GM18499 (cell line): ENCODE measurements at regions not wholly inside any gene's neighbourhood (a gene's known extent, or its start where the extent isn't known, plus 50 kb on each side); places are given as distances from the start of the nearest gene placed in this dataset.
A peak's percentile ranks its signal among the peaks of the same experiment; 100 is the strongest.
"Not testable (repeated sequence)": the region's sequence is repeated elsewhere in the genome, so short reads cannot be mapped to it uniquely, and the experiment has no call there.

Experiments
- ATAC-seq: cut with Tn5 transposase; IDR thresholded peaks from one replicate; pipeline ENCODE4 v1.9.1; 2021; ENCODE audit warnings: moderate number of reproducible peaks; ENCODE audit not compliant: insufficient read depth, unreplicated experiment

DNA sequence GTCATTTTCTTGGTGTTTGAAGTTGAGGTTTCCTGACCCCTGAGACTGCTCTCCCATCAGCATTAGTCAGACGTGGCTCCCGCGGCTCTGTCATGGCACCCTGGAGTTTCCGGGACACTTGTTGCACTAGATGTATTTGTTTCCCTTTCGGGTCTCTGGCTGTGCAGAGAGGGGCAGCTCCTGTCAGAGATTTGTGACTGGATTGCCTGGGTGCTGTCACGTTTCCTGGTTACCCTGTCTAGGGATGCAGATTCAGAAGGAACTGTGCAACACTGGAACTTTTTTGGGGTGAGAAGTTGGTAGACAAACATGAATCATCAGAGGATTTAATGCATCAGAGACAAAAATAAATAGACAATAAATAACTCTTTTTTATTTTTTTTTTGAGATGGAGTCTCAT lies 431.8 kb upstream of the MAN1A1 start:
- ATAC-seq, result no peak

DNA sequence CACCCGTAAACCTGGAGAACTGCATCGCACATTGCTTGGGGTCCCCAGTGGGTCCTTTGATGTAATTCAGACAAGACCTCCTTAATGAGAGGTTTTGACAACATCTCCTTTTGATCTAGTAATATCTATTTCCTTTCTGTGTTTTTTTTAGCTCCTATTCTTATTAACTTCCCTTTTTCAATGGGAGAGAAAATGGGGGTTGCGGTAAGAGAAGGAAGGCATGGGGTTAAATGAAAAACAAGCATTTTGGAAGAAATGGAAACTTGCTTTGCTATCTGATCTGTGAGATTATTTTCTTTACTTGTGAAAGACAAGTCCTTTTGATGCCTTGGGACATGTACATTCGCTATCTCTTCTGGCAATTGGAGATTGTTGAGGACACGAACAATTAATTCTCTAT lies 418.6 kb upstream of the MAN1A1 start:
- ATAC-seq, result no peak

GRCh38 chr6:119764927-119765681 lies 415.5 kb upstream of the MAN1A1 start:
- ATAC-seq, result no peak

- ATAC-seq, result no peak
Measured at GRCh38 chr6:119760046-119760445, 410.5 kb upstream of the MAN1A1 start.

- ATAC-seq, result no peak
Measured at GRCh38 chr6:119758385-119758784, 408.8 kb upstream of the MAN1A1 start.

GRCh38 chr6:119757467-119757866 lies 407.9 kb upstream of the MAN1A1 start:
- ATAC-seq, result no peak

DNA sequence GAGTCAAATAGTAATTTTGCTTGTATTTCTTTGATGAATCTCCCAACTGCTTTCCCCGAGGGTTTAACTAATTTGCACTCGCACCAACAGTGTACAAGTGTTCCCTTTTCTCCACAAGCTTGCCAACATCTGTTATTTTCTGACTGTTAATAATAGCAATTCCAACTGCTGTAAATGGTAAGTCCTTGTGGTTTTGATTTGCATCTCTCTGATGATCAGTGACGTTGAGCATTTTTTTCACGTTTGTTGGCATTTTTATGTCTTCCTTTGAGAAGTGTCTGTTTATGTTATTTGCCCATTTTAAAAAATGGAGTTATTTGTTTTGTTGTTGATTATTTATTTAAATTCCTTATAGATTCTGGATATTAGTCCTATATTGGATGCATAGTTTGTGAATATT lies 399.8 kb upstream of the MAN1A1 start:
- no peak for ATAC-seq

GRCh38 chr6:119748535-119748934 lies 399.0 kb upstream of the MAN1A1 start:
- ATAC-seq, result not testable (repeated sequence)

- peak; percentile 75 for ATAC-seq
Measured at GRCh38 chr6:119742188-119742803, 392.7 kb upstream of the MAN1A1 start.

DNA sequence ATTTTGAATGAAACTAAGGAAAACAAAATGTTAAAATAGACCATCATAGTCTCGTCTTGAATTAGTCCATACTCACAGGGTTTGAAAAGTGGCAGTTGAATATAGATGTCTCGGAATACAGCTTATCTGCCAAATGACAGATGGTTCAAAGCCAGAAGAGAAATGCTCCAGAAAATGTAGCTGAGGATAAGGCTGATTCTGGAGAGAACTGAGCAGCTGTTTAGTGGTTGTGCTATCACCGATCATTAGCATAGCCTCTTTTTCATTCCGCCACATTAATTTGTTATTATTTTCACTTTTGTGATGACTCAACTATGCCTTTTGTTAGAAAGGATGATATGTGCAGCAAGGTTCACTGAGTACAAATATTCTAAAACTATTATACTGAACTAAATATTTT lies 390.2 kb upstream of the MAN1A1 start:
- no peak for ATAC-seq

DNA sequence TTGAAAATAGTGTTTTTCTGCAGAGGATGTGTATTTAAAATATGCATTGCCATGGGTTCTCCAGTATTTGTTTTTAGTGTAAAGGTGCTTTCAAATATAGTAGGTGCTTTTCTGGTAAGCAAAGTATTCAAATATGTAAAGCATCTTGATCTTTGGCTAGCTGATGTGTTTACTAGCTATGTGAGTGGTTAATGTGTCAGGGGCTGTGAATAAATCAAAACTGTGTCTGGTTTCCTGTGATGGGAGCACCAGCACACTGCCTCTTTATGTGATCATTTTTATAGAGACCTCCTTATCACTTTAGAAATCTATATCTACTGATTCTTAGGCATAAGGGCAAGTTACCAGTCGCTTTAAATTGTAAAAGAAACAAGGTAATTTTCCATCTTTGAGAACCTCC lies 388.9 kb upstream of the MAN1A1 start:
- no peak for ATAC-seq

GRCh38 chr6:119736296-119737021 lies 386.9 kb upstream of the MAN1A1 start:
- no peak for ATAC-seq

DNA sequence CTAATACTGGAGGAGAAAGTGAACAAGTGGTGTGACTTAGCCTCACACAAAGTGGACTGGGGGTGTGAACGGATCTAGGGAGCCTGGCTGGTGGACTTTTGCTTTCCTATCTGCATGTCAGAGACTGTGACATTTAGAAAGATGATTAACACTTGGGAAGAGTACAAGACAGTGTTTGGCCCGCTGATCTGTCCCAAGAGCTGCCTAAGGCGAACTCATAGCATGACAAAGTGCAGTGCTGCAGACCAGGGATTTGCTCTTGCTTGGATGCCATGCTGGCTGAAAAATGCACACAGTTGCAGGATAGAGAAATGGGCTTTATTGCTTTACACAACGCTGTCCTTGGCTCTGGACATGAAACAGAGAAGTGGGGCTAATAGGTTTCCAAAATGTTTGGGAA lies 386.0 kb upstream of the MAN1A1 start:
- ATAC-seq, result no peak

GRCh38 chr6:119734227-119734626 lies 384.7 kb upstream of the MAN1A1 start:
- no peak for ATAC-seq

- no peak for ATAC-seq
Measured at GRCh38 chr6:119728935-119729334, 379.4 kb upstream of the MAN1A1 start.

GRCh38 chr6:119728220-119728750 lies 378.7 kb upstream of the MAN1A1 start:
- ATAC-seq, result no peak

- no peak for ATAC-seq
Measured at GRCh38 chr6:119727504-119728219, 378.1 kb upstream of the MAN1A1 start.

- ATAC-seq, result not testable (repeated sequence)
Measured at GRCh38 chr6:119726912-119727311, 377.4 kb upstream of the MAN1A1 start.

GRCh38 chr6:119726086-119726485 lies 376.5 kb upstream of the MAN1A1 start:
- ATAC-seq, result no peak

- ATAC-seq, result no peak
Measured at GRCh38 chr6:119720160-119720559, 370.6 kb upstream of the MAN1A1 start.

DNA sequence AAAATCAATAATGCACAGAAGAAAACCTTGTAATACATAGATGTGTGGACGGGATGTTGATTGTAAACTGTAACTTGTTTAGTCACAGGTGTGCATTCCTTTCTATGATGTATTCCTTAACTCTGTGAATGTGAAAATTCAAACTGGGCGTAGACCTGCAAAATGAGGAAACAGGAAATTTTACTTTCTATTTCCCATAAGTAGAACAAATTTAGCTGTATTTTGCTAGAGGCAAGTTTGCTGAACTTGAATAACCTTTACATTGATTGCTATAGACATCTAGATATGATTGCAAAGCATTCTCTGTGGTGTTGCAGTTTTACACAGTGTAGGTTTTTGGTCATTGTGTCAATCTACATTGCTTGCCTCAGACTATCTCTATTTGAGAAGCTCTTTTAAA lies 368.4 kb upstream of the MAN1A1 start:
- no peak for ATAC-seq
